ENCODE measurements at regions not wholly inside any gene's neighbourhood (a gene's known extent, or its start where the extent isn't known, plus 50 kb on each side); places are given as distances from the start of the nearest gene placed in this dataset.

GRCh38 chr2:236717120-236717519 lies 147.5 kb downstream of the ACKR3 start:
- no peak for DNase-seq (ENCODE audit: low read depth in 2 of 2)

GRCh38 chr2:236717729-236718128 lies 148.1 kb downstream of the ACKR3 start:
- DNase-seq (ENCODE audit: low read depth in 2 of 2), result no peak

- DNase-seq (ENCODE audit: low read depth in 2 of 2), result no peak
Observed at GRCh38 chr2:236718207-236718992, 148.8 kb downstream of the ACKR3 start.

GRCh38 chr2:236719192-236719635 lies 149.6 kb downstream of the ACKR3 start:
- no peak for DNase-seq (ENCODE audit: low read depth in 2 of 2)

- no peak for DNase-seq (ENCODE audit: low read depth in 2 of 2)
Observed at GRCh38 chr2:236720974-236721540, 151.4 kb downstream of the ACKR3 start.

GRCh38 chr2:236724200-236724599 lies 154.6 kb downstream of the ACKR3 start:
- DNase-seq (ENCODE audit: low read depth in 2 of 2), result no peak

GRCh38 chr2:236726701-236727450 lies 157.3 kb downstream of the ACKR3 start:
- DNase-seq (ENCODE audit: low read depth in 2 of 2), result no peak

- DNase-seq (ENCODE audit: low read depth in 2 of 2), result no peak
Observed at GRCh38 chr2:236728916-236729670, 159.5 kb downstream of the ACKR3 start.

GRCh38 chr2:236730393-236730792 lies 160.8 kb downstream of the ACKR3 start:
- DNase-seq (ENCODE audit: low read depth in 2 of 2), result no peak

GRCh38 chr2:236731767-236732580 lies 162.3 kb downstream of the ACKR3 start:
- no peak for DNase-seq (ENCODE audit: low read depth in 2 of 2)

GRCh38 chr2:236733156-236733555 lies 163.5 kb downstream of the ACKR3 start:
- DNase-seq (ENCODE audit: low read depth in 2 of 2), result no peak

- no peak for DNase-seq (ENCODE audit: low read depth in 2 of 2)
Observed at GRCh38 chr2:236735825-236736238, 166.2 kb downstream of the ACKR3 start.

GRCh38 chr2:236738030-236738429 lies 168.4 kb downstream of the ACKR3 start:
- DNase-seq (ENCODE audit: low read depth in 2 of 2), result no peak

- no peak for DNase-seq (ENCODE audit: low read depth in 2 of 2)
Observed at GRCh38 chr2:236738896-236739295, 169.3 kb downstream of the ACKR3 start.

GRCh38 chr2:236739663-236740062 lies 170.0 kb downstream of the ACKR3 start:
- DNase-seq (ENCODE audit: low read depth in 2 of 2), result no peak

- no peak for DNase-seq (ENCODE audit: low read depth in 2 of 2)
Observed at GRCh38 chr2:236740506-236740905, 170.9 kb downstream of the ACKR3 start.

GRCh38 chr2:236743039-236743920 lies 173.7 kb downstream of the ACKR3 start:
- DNase-seq (ENCODE audit: low read depth in 2 of 2), result no peak

GRCh38 chr2:236743921-236744280 lies 174.3 kb downstream of the ACKR3 start:
- no peak for DNase-seq (ENCODE audit: low read depth in 2 of 2)

GRCh38 chr2:236744281-236744705 lies 174.7 kb downstream of the ACKR3 start:
- no peak for DNase-seq (ENCODE audit: low read depth in 2 of 2)

- DNase-seq (ENCODE audit: low read depth in 2 of 2), result no peak
Observed at GRCh38 chr2:236744716-236745115, 175.1 kb downstream of the ACKR3 start.

Data from stimulated activated CD4-positive, alpha-beta T cell treated with anti-CD3 and anti-CD28 coated beads, Interleukin-15, amount 100 ng/mL, for 48 hours (primary cell).